Brain microvascular endothelial cell (primary cell): ENCODE measurements at regions not wholly inside any gene's neighbourhood (a gene's known extent, or its start where the extent isn't known, plus 50 kb on each side); places are given as distances from the start of the nearest gene placed in this dataset.

Source experiments
- DNase-seq: peaks from one replicate; pipeline ENCODE4 v3.0.0-alpha.2; 2020
- H3K27ac ChIP-seq: fragments of 250-450 bp; sonication (Bioruptor Pico); 2 replicates; pipeline ENCODE4 v1.5.1; 2020; ENCODE audit warnings: mild to moderate bottlenecking, moderate library complexity
- H3K27me3 ChIP-seq: fragments of 250-450 bp; sonication (Bioruptor Pico); replicated peaks from 2 replicates; pipeline ENCODE4 v1.5.1; 2020; ENCODE audit warnings: mild to moderate bottlenecking
- H3K36me3 ChIP-seq: fragments of 250-450 bp; sonication (Bioruptor Pico); replicated peaks from 2 replicates; pipeline ENCODE4 v1.5.1; 2020; ENCODE audit warnings: mild to moderate bottlenecking
- H3K4me3 ChIP-seq: 2 replicates; pipeline ENCODE4 v1.5.1; 2011; ENCODE audit warnings: low read depth, mild to moderate bottlenecking, control low read depth, low read length, moderate library complexity
- CTCF ChIP-seq: IDR thresholded peaks from 2 replicates; pipeline ENCODE4 v1.5.1; 2011; ENCODE audit warnings: low read depth, mild to moderate bottlenecking, moderate library complexity, low read length, control low read depth, inconsistent platforms; ENCODE audit errors: missing control alignments
- in situ Hi-C: cut with HindIII; loops from 2 replicates; pipeline ENCODE4 v1.10.0; 2017; ENCODE audit warnings: low sequenced_read_pairs, low pct_ligation_motif_present

- Histone ChIP-seq H3K4me3 (no peak overlapping the region), H3K27ac (peak overlapping the region; percentile 69), H3K36me3 (no peaks in the 10 kb centered on the region), H3K27me3 (no peaks in the 10 kb centered on the region)
- in situ Hi-C loops, result no loop called here
- TF ChIP-seq CTCF, result no peak
- peak; percentile 21 for DNase-seq
Observed at GRCh38 chr13:67299751-67300150, 69.6 kb upstream of the PCDH9 start.

- no peak for TF ChIP-seq CTCF
- Histone ChIP-seq H3K4me3 (no peak overlapping the region), H3K36me3 (no peaks in the 10 kb centered on the region), H3K27me3 (no peaks in the 10 kb centered on the region), H3K27ac (peak overlapping the region; percentile 69)
- in situ Hi-C loops, result no loop called here
- DNase-seq, result peak; percentile 78
Observed at GRCh38 chr13:67299072-67299635, 69.0 kb upstream of the PCDH9 start.

- in situ Hi-C loops, result no loop called here
- DNase-seq, result no peak
- H3K27ac ChIP-seq, result no peak overlapping the region
Observed at GRCh38 chr13:67298297-67298696, 68.2 kb upstream of the PCDH9 start.

GRCh38 chr13:67296511-67296910 is 66.4 kb upstream of the PCDH9 start:
- no peak for TF ChIP-seq CTCF
- no peaks in the 10 kb centered on the region for H3K27me3 ChIP-seq
- H3K27ac ChIP-seq, result no peak overlapping the region
- H3K36me3 ChIP-seq, result no peaks in the 10 kb centered on the region
- H3K4me3 ChIP-seq, result no peak overlapping the region
- in situ Hi-C loops, result no loop called here
- DNase-seq, result peak; percentile 14

More at GRCh38 chr13:67298297-67298696, 68.2 kb upstream of the PCDH9 start:
- Histone ChIP-seq H3K36me3 (no peaks in the 10 kb centered on the region), H3K27me3 (no peaks in the 10 kb centered on the region), H3K4me3 (no peak overlapping the region)
- TF ChIP-seq CTCF, result no peak

- H3K27ac ChIP-seq, result no peak overlapping the region
- no peak for DNase-seq
- TF ChIP-seq CTCF, result no peak
- no peaks in the 10 kb centered on the region for H3K27me3 ChIP-seq
- H3K36me3 ChIP-seq, result no peaks in the 10 kb centered on the region
- no peak overlapping the region for H3K4me3 ChIP-seq
- in situ Hi-C loops, result no loop called here
Observed at GRCh38 chr13:67292886-67293285, 62.8 kb upstream of the PCDH9 start.

- no peak for DNase-seq
- Histone ChIP-seq H3K4me3 (no peak overlapping the region), H3K27me3 (no peaks in the 10 kb centered on the region), H3K27ac (no peak overlapping the region), H3K36me3 (no peaks in the 10 kb centered on the region)
- TF ChIP-seq CTCF, result no peak
- in situ Hi-C loops, result no loop called here
Observed at GRCh38 chr13:67285611-67286010, 55.5 kb upstream of the PCDH9 start.
